Small intestine (tissue), 7 donors: ENCODE measurements at regions not wholly inside any gene's neighbourhood (a gene's known extent, or its start where the extent isn't known, plus 50 kb on each side); places are given as distances from the start of the nearest gene placed in this dataset.

Experiments used
- DNase-seq, 2 donors: peaks; one replicate each; pipeline versions ENCODE4 v3.0.0 to v3.0.0-alpha.2; 2013
- FAIRE-seq: peaks from 2 replicates; lab custom pipeline; 2012; peaks lifted over from hg19 to GRCh38; lab: Jason Lieb, UNC
- H3K27ac ChIP-seq, 3 donors: one replicate each; pipeline ENCODE4 v1.5.1; 2013; ENCODE audit warnings: low read length in 2 of 3, mild to moderate bottlenecking in 2 of 3, control low read depth in 1 of 3, inconsistent platforms in 1 of 3, low read depth in 1 of 3, moderate library complexity in 1 of 3
- H3K27me3 ChIP-seq, 3 donors: one replicate each; pipeline ENCODE4 v1.6.1; 2013; ENCODE audit warnings: low read length in 3 of 3, inconsistent platforms in 1 of 3; ENCODE audit not compliant: control insufficient read depth in 3 of 3, insufficient read depth in 3 of 3
- H3K36me3 ChIP-seq, 3 donors: one replicate each; pipeline ENCODE4 v1.6.1; 2013; ENCODE audit warnings: low read length in 3 of 3, inconsistent platforms in 1 of 3, low read depth in 1 of 3, mild to moderate bottlenecking in 1 of 3, moderate library complexity in 1 of 3; ENCODE audit not compliant: control insufficient read depth in 3 of 3, insufficient read depth in 2 of 3
- H3K4me1 ChIP-seq, 3 donors: one replicate each; pipeline ENCODE4 v1.6.1; 2013; ENCODE audit warnings: low read length in 2 of 3, inconsistent platforms in 1 of 3, low read depth in 1 of 3, mild to moderate bottlenecking in 1 of 3, moderate library complexity in 1 of 3; ENCODE audit not compliant: control insufficient read depth in 3 of 3, insufficient read depth in 2 of 3
- H3K4me3 ChIP-seq, 3 donors: one replicate each; pipeline ENCODE4 v1.5.1; 2013; ENCODE audit warnings: low read length in 3 of 3, control low read depth in 1 of 3, inconsistent platforms in 1 of 3, low read depth in 1 of 3, mild to moderate bottlenecking in 1 of 3, moderate library complexity in 1 of 3
- H3K9me3 ChIP-seq, 2 donors: one replicate each; pipeline ENCODE4 v1.6.1; 2013; ENCODE audit warnings: low read depth in 1 of 2, low read length in 1 of 2; ENCODE audit not compliant: control insufficient read depth in 2 of 2, insufficient read depth in 1 of 2
- WGBS, 3 donors: extraction: QIAGEN DNeasy Blood & Tissue Kit; methylation state at CpG; one replicate each; pipeline ENCODE4 v1.1.7; 2013; 5-methylcytosine and 5-hydroxymethylcytosine counted together
- donor health status: healthy with polysubstance abuse.
- donor health status: control.
- donor health status: control.
- donor health status: Bipolar disorder and iron deficiency.
- donor health status: healthy.

GRCh38 chr3:189080745-189081144 lies 91.0 kb upstream of the TPRG1 start:
- WGBS, 3 donors = 42 to 59% (median 47%) methylated on average over 2 of the region's 2 CpGs
- Histone ChIP-seq H3K27ac (no peak overlapping the region), H3K4me3 (no peak overlapping the region), H3K4me1 (no peaks in the 10 kb centered on the region), H3K9me3 (no peaks in the 10 kb centered on the region), H3K36me3 (no peaks in the 10 kb centered on the region), H3K27me3 (no peaks in the 10 kb centered on the region)
- FAIRE-seq (no peak), DNase-seq (no peak)

- no peaks in the 10 kb centered on the region for H3K27me3 ChIP-seq
- H3K4me3 ChIP-seq = no peak overlapping the region
- DNase-seq (no peak), FAIRE-seq (no peak)
- H3K9me3 ChIP-seq = no peaks in the 10 kb centered on the region
- WGBS, 3 donors = 62 to 82% (median 72%) methylated on average over 7 of the region's 7 CpGs
- H3K4me1 ChIP-seq = no peaks in the 10 kb centered on the region
- no peaks in the 10 kb centered on the region for H3K36me3 ChIP-seq
- no peak overlapping the region for H3K27ac ChIP-seq
Measured at GRCh38 chr3:189082666-189083427, 88.9 kb upstream of the TPRG1 start.

- H3K27ac ChIP-seq = no peak overlapping the region
- H3K4me3 ChIP-seq = no peak overlapping the region
- DNase-seq (no peak), FAIRE-seq (no peak)
- H3K9me3 ChIP-seq = no peaks in the 10 kb centered on the region
- H3K36me3 ChIP-seq = no peaks in the 10 kb centered on the region
- H3K27me3 ChIP-seq = no peaks in the 10 kb centered on the region
- 74 to 79% (median 78%) methylated on average over 4 of the region's 4 CpGs for WGBS, 3 donors
- H3K4me1 ChIP-seq = no peaks in the 10 kb centered on the region
Measured at GRCh38 chr3:189084620-189085019, 87.2 kb upstream of the TPRG1 start.

- Histone ChIP-seq H3K4me1 (no peaks in the 10 kb centered on the region), H3K4me3 (no peak overlapping the region), H3K36me3 (no peaks in the 10 kb centered on the region), H3K9me3 (no peaks in the 10 kb centered on the region), H3K27ac (no peak overlapping the region), H3K27me3 (no peaks in the 10 kb centered on the region)
- FAIRE-seq (no peak), DNase-seq (no peak)
- 61 to 71% (median 66%) methylated on average over 4 of the region's 4 CpGs for WGBS, 3 donors
Measured at GRCh38 chr3:189092547-189092946, 79.2 kb upstream of the TPRG1 start.

- Histone ChIP-seq H3K9me3 (no peaks in the 10 kb centered on the region), H3K4me1 (no peaks in the 10 kb centered on the region), H3K27me3 (no peaks in the 10 kb centered on the region), H3K36me3 (no peaks in the 10 kb centered on the region), H3K27ac (no peak overlapping the region), H3K4me3 (no peak overlapping the region)
- FAIRE-seq (no peak), DNase-seq (no peak)
- 78 to 88% (median 83%) methylated on average over 6 of the region's 6 CpGs for WGBS, 3 donors
Measured at GRCh38 chr3:189094539-189094938, 77.2 kb upstream of the TPRG1 start.

GRCh38 chr3:189096092-189096491 lies 75.7 kb upstream of the TPRG1 start:
- DNase-seq = no peak

GRCh38 chr3:189099031-189099471 lies 72.7 kb upstream of the TPRG1 start:
- FAIRE-seq = no peak
- DNase-seq = no peak
- Histone ChIP-seq H3K4me1 (no peaks in the 10 kb centered on the region), H3K27me3 (no peaks in the 10 kb centered on the region), H3K9me3 (no peaks in the 10 kb centered on the region), H3K36me3 (no peaks in the 10 kb centered on the region), H3K4me3 (no peak overlapping the region), H3K27ac (peak overlapping the region in 1 of 3 donors; percentile 38)
- 79 to 91% (median 85%) methylated on average over 12 of the region's 12 CpGs for WGBS, 3 donors

More at GRCh38 chr3:189096092-189096491, 75.7 kb upstream of the TPRG1 start:
- 58 to 81% (median 70%) methylated on average over 1 of the region's 1 CpG for WGBS, 3 donors
- Histone ChIP-seq H3K27me3 (no peaks in the 10 kb centered on the region), H3K27ac (no peak overlapping the region), H3K4me3 (no peak overlapping the region), H3K36me3 (no peaks in the 10 kb centered on the region), H3K9me3 (no peaks in the 10 kb centered on the region), H3K4me1 (no peaks in the 10 kb centered on the region)
- FAIRE-seq = no peak

- no peaks in the 10 kb centered on the region for H3K27me3 ChIP-seq
- no peaks in the 10 kb centered on the region for H3K4me1 ChIP-seq
- no peak for FAIRE-seq
- no peak overlapping the region for H3K4me3 ChIP-seq
- peak overlapping the region in 1 of 3 donors; percentile 56 for H3K27ac ChIP-seq
- 64 to 81% (median 79%) methylated on average over 12 of the region's 12 CpGs for WGBS, 3 donors
- no peaks in the 10 kb centered on the region for H3K36me3 ChIP-seq
- DNase-seq = no peak
- H3K9me3 ChIP-seq = no peaks in the 10 kb centered on the region
Measured at GRCh38 chr3:189099505-189100290, 72.1 kb upstream of the TPRG1 start.
